Vagina (tissue), 2 donors: ENCODE measurements at regions not wholly inside any gene's neighbourhood (a gene's known extent, or its start where the extent isn't known, plus 50 kb on each side); places are given as distances from the start of the nearest gene placed in this dataset.

ENCODE experiments used
- DNase-seq, 2 donors: peaks; one replicate each; pipeline ENCODE4 v3.0.0-alpha.2; 2017; ENCODE audit errors: extremely low spot score in 2 of 2
- H3K27ac ChIP-seq: fragments of 200-600 bp; sonication (generic); one replicate; pipeline ENCODE4 v1.5.1; 2019
- H3K27me3 ChIP-seq: fragments of 200-600 bp; sonication (generic); one replicate; pipeline ENCODE4 v1.5.1; 2019
- H3K36me3 ChIP-seq, 2 donors: fragments of 200-600 bp; sonication (generic); one replicate each; pipeline ENCODE4 v1.5.1; 2017 to 2019
- H3K4me1 ChIP-seq: fragments of 200-600 bp; sonication (generic); one replicate; pipeline ENCODE4 v1.5.1; 2019
- H3K4me3 ChIP-seq, 2 donors: fragments of 200-600 bp; sonication (generic); 1 replicate in 1 of 2; 2 replicates in 1 of 2; pipeline ENCODE4 v1.5.1; 2016 to 2019
- H3K9me3 ChIP-seq: fragments of 200-600 bp; sonication (generic); one replicate; pipeline ENCODE4 v1.5.1; 2019
- CTCF ChIP-seq, 3 experiments: fragments of 450-650 bp in 2 of 3; fragments of 200-600 bp in 1 of 3; sonication (generic) in 1 of 3; IDR thresholded peaks; one replicate each; pipeline ENCODE4 v1.5.1; 2017 to 2019; ENCODE audit warnings: antibody characterized with exemption in 3 of 3, mild to moderate bottlenecking in 2 of 3, moderate library complexity in 2 of 3
- POLR2A ChIP-seq, 2 donors: fragments of 450-650 bp; IDR thresholded peaks; one replicate each; pipeline ENCODE4 v1.6.1; 2017; ENCODE audit warnings: antibody characterized with exemption in 2 of 2, mild to moderate bottlenecking in 2 of 2, moderate library complexity in 2 of 2
- POLR2AphosphoS5 ChIP-seq, 2 donors: sonication (generic); formaldehyde crosslinking; IDR thresholded peaks; one replicate each; pipeline ENCODE4 v1.9.0; 2017; ENCODE audit warnings: antibody characterized with exemption in 2 of 2, mild to moderate bottlenecking in 2 of 2, low read depth in 1 of 2; ENCODE audit not compliant: insufficient read depth in 1 of 2
- intact Hi-C: fragments of 100-400 bp; cut with DNase I; formaldehyde crosslinking; loops from one replicate; pipeline ENCODE4 v1.15.1; 2023

DNA sequence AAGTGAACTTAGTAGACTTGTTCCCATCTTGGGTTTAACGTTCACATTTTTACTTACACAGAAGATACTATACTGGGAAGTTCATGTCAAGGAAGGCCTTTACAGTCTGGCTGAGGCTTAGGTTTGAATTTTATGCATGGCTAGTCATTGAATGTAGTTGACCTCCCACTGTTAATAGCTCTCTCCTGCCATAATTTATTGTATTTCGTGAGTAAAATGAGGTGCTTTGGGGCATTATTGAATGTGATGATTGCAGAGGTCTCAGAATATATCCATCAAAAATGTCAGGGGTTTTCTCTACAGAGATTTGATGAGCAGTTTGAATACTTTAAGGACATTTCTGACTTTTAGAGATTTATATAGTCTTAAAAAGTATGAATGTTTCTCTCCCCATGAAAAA is 356.6 kb upstream of the GRM7 start:
- Histone ChIP-seq H3K9me3 (no peaks in the 10 kb centered on the region), H3K4me1 (no peaks in the 10 kb centered on the region), H3K4me3 (no peak overlapping the region), H3K36me3 (no peaks in the 10 kb centered on the region), H3K27ac (no peak overlapping the region), H3K27me3 (no peaks in the 10 kb centered on the region)
- DNase-seq = no peak
- TF ChIP-seq CTCF (IDR thresholded peaks at IDR 0.05) (no peak), POLR2AphosphoS5 (IDR thresholded peaks at IDR 0.05; ENCODE audit: insufficient read depth in 1 of 2, low read depth in 1 of 2) (no peak), POLR2A (IDR thresholded peaks at IDR 0.05) (no peak)
- intact Hi-C loops = no loop called here

DNA sequence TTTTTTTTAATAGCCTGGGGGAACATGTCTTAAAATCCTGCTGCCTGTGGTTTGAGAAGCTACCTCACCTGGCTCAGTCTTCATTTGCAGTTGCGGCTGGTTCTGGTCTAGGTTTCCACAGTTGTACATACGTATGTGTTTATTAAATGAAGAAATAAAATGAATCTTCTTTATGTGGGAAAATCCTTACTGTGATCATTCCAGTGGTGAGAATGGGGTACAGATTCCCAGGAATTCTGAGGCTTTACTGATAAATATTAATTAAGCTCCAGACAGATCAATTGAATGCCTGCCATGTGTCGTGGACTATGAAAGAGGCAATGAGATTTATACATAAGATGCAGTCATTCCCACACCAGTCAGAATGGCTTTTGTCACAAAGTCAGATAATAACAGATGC is 356.1 kb upstream of the GRM7 start:
- TF ChIP-seq POLR2A (IDR thresholded peaks at IDR 0.05) = no peak
- no peak for TF ChIP-seq POLR2AphosphoS5 (IDR thresholded peaks at IDR 0.05; ENCODE audit: insufficient read depth in 1 of 2, low read depth in 1 of 2)
- TF ChIP-seq CTCF (IDR thresholded peaks at IDR 0.05) = no peak
- no peak overlapping the region for H3K4me3 ChIP-seq
- no peak overlapping the region for H3K27ac ChIP-seq
- no peaks in the 10 kb centered on the region for H3K4me1 ChIP-seq
- H3K36me3 ChIP-seq = no peaks in the 10 kb centered on the region
- H3K27me3 ChIP-seq = no peaks in the 10 kb centered on the region
- H3K9me3 ChIP-seq = no peaks in the 10 kb centered on the region
- DNase-seq = no peak
- intact Hi-C loops = no loop called here

DNA sequence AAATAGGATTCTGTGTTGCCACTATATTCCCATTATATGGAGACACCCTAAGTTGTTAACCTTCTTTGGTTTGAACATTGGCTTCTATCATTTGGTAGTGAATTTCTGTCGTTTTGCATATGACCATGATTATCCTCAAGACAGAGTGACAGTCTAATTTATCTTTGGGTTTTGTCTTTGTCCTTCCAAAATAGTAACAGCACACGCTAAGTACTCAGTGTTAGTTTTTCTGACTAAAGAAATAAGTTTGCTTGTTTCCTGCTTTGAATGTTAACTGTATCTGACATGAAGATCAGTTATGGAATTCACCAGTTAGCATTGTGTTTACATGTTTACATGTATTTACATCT is 352.5 kb upstream of the GRM7 start:
- Histone ChIP-seq H3K27me3 (no peaks in the 10 kb centered on the region), H3K36me3 (no peaks in the 10 kb centered on the region), H3K9me3 (no peaks in the 10 kb centered on the region), H3K27ac (no peak overlapping the region), H3K4me1 (no peaks in the 10 kb centered on the region), H3K4me3 (no peak overlapping the region)
- no peak for TF ChIP-seq CTCF (IDR thresholded peaks at IDR 0.05)
- TF ChIP-seq POLR2A (IDR thresholded peaks at IDR 0.05) = no peak
- TF ChIP-seq POLR2AphosphoS5 (IDR thresholded peaks at IDR 0.05; ENCODE audit: insufficient read depth in 1 of 2, low read depth in 1 of 2) = no peak
- intact Hi-C loops = no loop called here
- no peak for DNase-seq

DNA sequence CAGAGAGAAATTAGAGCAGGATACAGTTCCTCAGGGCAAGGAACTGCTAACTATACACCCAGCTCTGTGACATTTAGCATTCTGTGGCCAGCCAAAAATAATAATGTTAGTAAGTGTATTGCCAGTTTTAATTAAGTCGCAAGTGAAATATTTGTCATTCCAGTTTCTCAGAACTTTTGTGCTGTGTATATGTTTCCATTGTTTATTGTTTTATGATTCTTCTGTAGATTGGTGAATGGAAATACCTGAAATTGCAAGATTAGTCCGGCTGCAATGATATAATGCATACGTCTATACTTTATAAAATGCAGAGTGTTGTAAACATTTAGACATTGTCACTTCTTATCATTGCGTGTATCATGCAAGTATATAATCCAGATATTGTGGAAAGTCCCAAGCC is 351.3 kb upstream of the GRM7 start:
- no peaks in the 10 kb centered on the region for H3K36me3 ChIP-seq
- H3K27ac ChIP-seq = no peak overlapping the region
- H3K4me1 ChIP-seq = no peaks in the 10 kb centered on the region
- no peaks in the 10 kb centered on the region for H3K27me3 ChIP-seq
- no peaks in the 10 kb centered on the region for H3K9me3 ChIP-seq
- no peak for DNase-seq
- no peak overlapping the region for H3K4me3 ChIP-seq
- no peak for TF ChIP-seq CTCF (IDR thresholded peaks at IDR 0.05)
- TF ChIP-seq POLR2AphosphoS5 (IDR thresholded peaks at IDR 0.05; ENCODE audit: insufficient read depth in 1 of 2, low read depth in 1 of 2) = no peak
- no peak for TF ChIP-seq POLR2A (IDR thresholded peaks at IDR 0.05)
- intact Hi-C loops = no loop called here

GRCh38 chr3:6510713-6511112 is 350.2 kb upstream of the GRM7 start:
- intact Hi-C loops = no loop called here
- no peaks in the 10 kb centered on the region for H3K27me3 ChIP-seq
- H3K27ac ChIP-seq = no peak overlapping the region
- H3K4me1 ChIP-seq = no peaks in the 10 kb centered on the region
- DNase-seq = no peak
- no peak for TF ChIP-seq CTCF (IDR thresholded peaks at IDR 0.05)
- no peak for TF ChIP-seq POLR2AphosphoS5 (IDR thresholded peaks at IDR 0.05; ENCODE audit: insufficient read depth in 1 of 2, low read depth in 1 of 2)
- TF ChIP-seq POLR2A (IDR thresholded peaks at IDR 0.05) = no peak
- H3K4me3 ChIP-seq = no peak overlapping the region
- H3K36me3 ChIP-seq = no peaks in the 10 kb centered on the region
- H3K9me3 ChIP-seq = no peaks in the 10 kb centered on the region
